H1 (cell line): ENCODE measurements at regions not wholly inside any gene's neighbourhood (a gene's known extent, or its start where the extent isn't known, plus 50 kb on each side); places are given as distances from the start of the nearest gene placed in this dataset.

Experiments used
- CTCF ChIA-PET: fragments of 300-600 bp; sonication (Branson Sonifier 250); formaldehyde crosslinking; loops from one replicate; lab custom pipeline; 2021; ENCODE audit not compliant: partially characterized antibody; lab: Charles Lee
- POLR2A ChIA-PET: fragments of 300-600 bp; sonication (Branson Sonifier 250); formaldehyde crosslinking; loops from one replicate; lab custom pipeline; 2021; ENCODE audit warnings: inconsistent platforms; ENCODE audit not compliant: partially characterized antibody; lab: Charles Lee
- DNase-seq, 2 experiments: peaks; one replicate each; pipeline versions ENCODE4 v3.0.0 to v3.0.0-alpha.2; 2010 to 2022; ENCODE audit warnings: low spot score in 2 of 2, low read depth in 1 of 2, mixed read lengths in 1 of 2
- FAIRE-seq: peaks from 2 replicates; lab custom pipeline; 2011; peaks lifted over from hg19 to GRCh38; lab: Jason Lieb, UNC
- H2AFZ ChIP-seq: 2 replicates; pipeline ENCODE4 v1.8.1; 2012; ENCODE audit warnings: low read length, inconsistent platforms
- H2AK5ac ChIP-seq: 2 replicates; pipeline ENCODE4 v1.6.1; 2013; ENCODE audit warnings: low read depth, low read length
- H2BK120ac ChIP-seq: replicated peaks from 2 replicates; pipeline ENCODE3; 2013; ENCODE audit warnings: low read depth, low read length, inconsistent platforms
- H2BK12ac ChIP-seq: 2 replicates; pipeline ENCODE4 v1.6.1; 2013; ENCODE audit warnings: low read depth, low read length
- H2BK15ac ChIP-seq: 2 replicates; pipeline ENCODE4 v1.6.1; 2013; ENCODE audit warnings: low read length
- H2BK20ac ChIP-seq: 2 replicates; pipeline ENCODE4 v1.6.1; 2013; ENCODE audit warnings: low read length
- H2BK5ac ChIP-seq: 2 replicates; pipeline ENCODE4 v1.6.1; 2013; ENCODE audit warnings: low read depth, low read length
- H3K14ac ChIP-seq: 2 replicates; pipeline ENCODE4 v1.6.1; 2013; ENCODE audit warnings: inconsistent platforms; ENCODE audit not compliant: insufficient read length
- H3K18ac ChIP-seq: 2 replicates; pipeline ENCODE4 v1.6.1; 2013; ENCODE audit warnings: low read length; ENCODE audit errors: extremely low read depth
- H3K23ac ChIP-seq: 2 replicates; pipeline ENCODE4 v1.6.1; 2013; ENCODE audit warnings: inconsistent platforms; ENCODE audit not compliant: insufficient read length
- H3K23me2 ChIP-seq: 2 replicates; pipeline ENCODE4 v1.6.1; 2013; ENCODE audit warnings: low read depth, low read length
- H3K27ac ChIP-seq: 2 replicates; pipeline ENCODE4 v1.6.1; 2011; ENCODE audit warnings: low read depth, low read length, inconsistent platforms
- H3K27me3 ChIP-seq, 4 experiments: replicated peaks in 1 of 4; 1 replicate in 1 of 4; 2 replicates in 3 of 4; pipeline versions ENCODE4 v1.6.1 to v1.8.1; 2011 to 2013; ENCODE audit warnings: low read length in 3 of 4, mild to moderate bottlenecking in 3 of 4, inconsistent platforms in 2 of 4, mixed read lengths in 2 of 4, moderate library complexity in 1 of 4; ENCODE audit not compliant: control insufficient read depth in 3 of 4, insufficient read depth in 3 of 4; ENCODE audit errors: extremely low read depth in 1 of 4
- H3K36me3 ChIP-seq, 4 experiments: 2 replicates each; pipeline versions ENCODE4 v1.6.1 to v1.8.1; 2011 to 2013; ENCODE audit warnings: mild to moderate bottlenecking in 4 of 4, low read length in 3 of 4, moderate library complexity in 2 of 4, control low read depth in 1 of 4, inconsistent platforms in 1 of 4; ENCODE audit not compliant: insufficient read depth in 4 of 4, control insufficient read depth in 2 of 4
- H3K4ac ChIP-seq: replicated peaks from 2 replicates; pipeline ENCODE3; 2013; ENCODE audit warnings: low read length, low read depth, mixed read lengths, inconsistent platforms; ENCODE audit not compliant: insufficient read length
- H3K4me1 ChIP-seq, 4 experiments: replicated peaks in 1 of 4; 1 replicate in 1 of 4; 2 replicates in 3 of 4; pipeline versions ENCODE4 v1.6.1 to v1.8.1; 2011 to 2013; ENCODE audit warnings: low read length in 3 of 4, inconsistent platforms in 2 of 4, mixed read lengths in 1 of 4; ENCODE audit not compliant: insufficient read depth in 4 of 4, control insufficient read depth in 3 of 4
- H3K4me2 ChIP-seq, 2 experiments: 2 replicates each; pipeline versions ENCODE4 v1.6.1 to v1.8.1; 2011 to 2013; ENCODE audit warnings: low read depth in 2 of 2, low read length in 2 of 2, control low read depth in 1 of 2, inconsistent platforms in 1 of 2, mild to moderate bottlenecking in 1 of 2; ENCODE audit not compliant: insufficient read depth in 1 of 2
- H3K4me3 ChIP-seq, 4 experiments: fragments of 200-600, 300-600 bp in 1 of 4; sonication (generic), shearing (Covaris generic), sonication (Bioruptor Twin) in 1 of 4; 2 replicates each; pipeline versions ENCODE4 v1.5.1 to v1.8.1; 2011 to 2016; ENCODE audit warnings: low read length in 4 of 4, low read depth in 3 of 4, control low read depth in 2 of 4, inconsistent platforms in 2 of 4, mild to moderate bottlenecking in 2 of 4, mixed read lengths in 1 of 4, moderate library complexity in 1 of 4; ENCODE audit not compliant: insufficient read depth in 2 of 4; ENCODE audit errors: extremely low read depth in 1 of 4
- H3K56ac ChIP-seq: replicated peaks from 2 replicates; pipeline ENCODE3; 2013; ENCODE audit warnings: low read depth, mild to moderate bottlenecking, mixed read lengths, low read length, inconsistent platforms; ENCODE audit not compliant: insufficient read length
- H3K79me1 ChIP-seq: 2 replicates; pipeline ENCODE4 v1.6.1; 2013; ENCODE audit warnings: low read depth, low read length, control low read depth
- H3K79me2 ChIP-seq, 2 experiments: 2 replicates each; pipeline versions ENCODE4 v1.6.1 to v1.8.1; 2012 to 2013; ENCODE audit warnings: low read length in 2 of 2, mild to moderate bottlenecking in 2 of 2, inconsistent platforms in 1 of 2; ENCODE audit not compliant: insufficient read depth in 2 of 2, control insufficient read depth in 1 of 2
- H3K9ac ChIP-seq, 4 experiments: replicated peaks in 1 of 4; 1 replicate in 1 of 4; 2 replicates in 3 of 4; pipeline versions ENCODE4 v1.6.1 to v1.8.1; 2011 to 2013; ENCODE audit warnings: low read depth in 3 of 4, low read length in 3 of 4, control low read depth in 2 of 4, mild to moderate bottlenecking in 2 of 4, moderate library complexity in 2 of 4, inconsistent platforms in 1 of 4; ENCODE audit errors: extremely low read depth in 1 of 4
- H3K9me3 ChIP-seq, 2 experiments: 2 replicates each; pipeline versions ENCODE4 v1.6.1 to v1.8.1; 2012 to 2013; ENCODE audit warnings: mild to moderate bottlenecking in 2 of 2, moderate library complexity in 2 of 2, control low read depth in 1 of 2, inconsistent platforms in 1 of 2, low read depth in 1 of 2, low read length in 1 of 2, mixed read lengths in 1 of 2; ENCODE audit not compliant: insufficient read depth in 2 of 2
- H4K20me1 ChIP-seq, 2 experiments: replicated peaks in 1 of 2; 2 replicates each; pipeline versions ENCODE3 to v1.8.1; 2011 to 2013; ENCODE audit warnings: inconsistent platforms in 2 of 2, low read length in 2 of 2, mild to moderate bottlenecking in 1 of 2; ENCODE audit not compliant: insufficient read depth in 2 of 2, control insufficient read depth in 1 of 2
- H4K5ac ChIP-seq: 2 replicates; pipeline ENCODE4 v1.6.1; 2013; ENCODE audit warnings: low read length, low read depth, mixed read lengths, inconsistent platforms; ENCODE audit not compliant: insufficient read length
- H4K8ac ChIP-seq: 2 replicates; pipeline ENCODE4 v1.8.0; 2013; ENCODE audit warnings: mild to moderate bottlenecking, moderate library complexity, low read length, inconsistent platforms; ENCODE audit not compliant: insufficient read depth; ENCODE audit errors: extremely low read depth
- H4K91ac ChIP-seq: replicated peaks from 2 replicates; pipeline ENCODE3; 2013; ENCODE audit warnings: low read length, mixed read lengths, inconsistent platforms; ENCODE audit not compliant: insufficient read length
- CREB1 ChIP-seq: IDR thresholded peaks from 2 replicates; pipeline ENCODE4 v1.6.1; 2012; ENCODE audit warnings: inconsistent platforms
- EP300 ChIP-seq, 2 experiments: IDR thresholded peaks; 1 replicate in 1 of 2; 2 replicates in 1 of 2; pipeline ENCODE4 v1.6.1; 2011 to 2012; ENCODE audit warnings: low read depth in 2 of 2, low read length in 2 of 2, mild to moderate bottlenecking in 2 of 2, borderline replicate concordance in 1 of 2, inconsistent platforms in 1 of 2, moderate library complexity in 1 of 2
- EZH2 ChIP-seq: fragments of 200-600 bp; sonication (generic); IDR thresholded peaks from 2 replicates; pipeline ENCODE4 v1.7.1; 2012; ENCODE audit warnings: low read depth, mild to moderate bottlenecking, moderate library complexity, low read length, inconsistent platforms; ENCODE audit not compliant: severe bottlenecking
- KDM5A ChIP-seq: fragments of 200-600 bp; IDR thresholded peaks from 2 replicates; pipeline ENCODE4 v1.7.1; 2012; ENCODE audit warnings: mild to moderate bottlenecking, low read length, inconsistent platforms, mixed read lengths
- NANOG ChIP-seq: IDR thresholded peaks from 2 replicates; pipeline ENCODE4 v1.6.1; 2011; ENCODE audit warnings: low read length, low read depth, mild to moderate bottlenecking, inconsistent platforms; ENCODE audit not compliant: insufficient read depth, poor library complexity, severe bottlenecking
- RXRA ChIP-seq: IDR thresholded peaks from 2 replicates; pipeline ENCODE4 v1.6.1; 2011; ENCODE audit warnings: low read depth, mild to moderate bottlenecking, low read length, moderate library complexity; ENCODE audit not compliant: insufficient read depth
- whole genome bisulfite sequencing, 2 experiments: shearing (Covaris generic) in 1 of 2; methylation state at CpG; one replicate each; pipeline versions ENCODE4 v1.1.6 to v1.1.7; 2013 to 2015; ENCODE audit warnings: low lambda C conversion rate in 2 of 2, mixed read lengths in 2 of 2, inconsistent platforms in 1 of 2, low coverage in 1 of 2, missing lambda C conversion rate in 1 of 2; ENCODE audit not compliant: insufficient replicate concordance in 2 of 2, insufficient coverage in 1 of 2, insufficient read length in 1 of 2; ENCODE audit errors: extremely low coverage in 1 of 2, missing lambda C conversion rate in 1 of 2; 5-methylcytosine and 5-hydroxymethylcytosine counted together
- TF ChIP-seq, protein P1 (sequence below): IDR thresholded peaks from 2 replicates; pipeline ENCODE4 v1.6.1; 2012; ENCODE audit warnings: low read length, inconsistent platforms
- TF ChIP-seq, protein P2 (sequence below): IDR thresholded peaks from 2 replicates; pipeline ENCODE4 v1.6.1; 2012; ENCODE audit warnings: inconsistent platforms

DNA sequence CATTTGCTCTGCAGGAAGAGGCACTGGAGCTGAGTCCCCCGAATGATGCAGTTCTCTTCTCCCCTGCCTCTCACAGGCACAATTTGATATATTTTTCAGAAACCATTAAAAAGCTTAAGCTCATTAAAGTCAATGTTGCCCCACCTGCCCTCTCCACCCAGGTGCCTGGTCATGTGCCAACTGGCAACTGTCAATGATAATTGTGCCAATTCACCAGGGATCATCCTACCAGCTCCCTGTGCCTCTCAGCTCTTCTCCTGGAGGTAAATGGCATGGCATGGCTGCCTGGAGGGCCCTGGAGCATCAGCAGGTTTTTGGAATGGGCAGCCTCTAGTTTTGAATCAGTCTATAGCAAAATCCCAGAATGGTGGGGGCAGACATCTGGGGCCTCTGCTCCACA is 279.6 kb upstream of the ID2 start:
- no peak overlapping the region for H2BK20ac ChIP-seq
- H2BK15ac ChIP-seq: no peak overlapping the region
- H3K27me3 ChIP-seq: no peaks in the 10 kb centered on the region
- H4K5ac ChIP-seq: no peak overlapping the region
- no peak overlapping the region for H2BK12ac ChIP-seq
- TF ChIP-seq, protein P1, sequence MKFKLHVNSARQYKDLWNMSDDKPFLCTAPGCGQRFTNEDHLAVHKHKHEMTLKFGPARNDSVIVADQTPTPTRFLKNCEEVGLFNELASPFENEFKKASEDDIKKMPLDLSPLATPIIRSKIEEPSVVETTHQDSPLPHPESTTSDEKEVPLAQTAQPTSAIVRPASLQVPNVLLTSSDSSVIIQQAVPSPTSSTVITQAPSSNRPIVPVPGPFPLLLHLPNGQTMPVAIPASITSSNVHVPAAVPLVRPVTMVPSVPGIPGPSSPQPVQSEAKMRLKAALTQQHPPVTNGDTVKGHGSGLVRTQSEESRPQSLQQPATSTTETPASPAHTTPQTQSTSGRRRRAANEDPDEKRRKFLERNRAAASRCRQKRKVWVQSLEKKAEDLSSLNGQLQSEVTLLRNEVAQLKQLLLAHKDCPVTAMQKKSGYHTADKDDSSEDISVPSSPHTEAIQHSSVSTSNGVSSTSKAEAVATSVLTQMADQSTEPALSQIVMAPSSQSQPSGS: no peak
- no peak for TF ChIP-seq EP300 (IDR thresholded peaks at IDR 0.05; ENCODE audit: borderline replicate concordance in 1 of 2, low read depth in 2 of 2, low read length in 2 of 2)
- no peak for TF ChIP-seq KDM5A
- TF ChIP-seq CREB1: no peak
- TF ChIP-seq, protein P2, sequence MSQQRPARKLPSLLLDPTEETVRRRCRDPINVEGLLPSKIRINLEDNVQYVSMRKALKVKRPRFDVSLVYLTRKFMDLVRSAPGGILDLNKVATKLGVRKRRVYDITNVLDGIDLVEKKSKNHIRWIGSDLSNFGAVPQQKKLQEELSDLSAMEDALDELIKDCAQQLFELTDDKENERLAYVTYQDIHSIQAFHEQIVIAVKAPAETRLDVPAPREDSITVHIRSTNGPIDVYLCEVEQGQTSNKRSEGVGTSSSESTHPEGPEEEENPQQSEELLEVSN: no peak
- no peak for TF ChIP-seq EZH2
- TF ChIP-seq NANOG: no peak
- no peak for TF ChIP-seq RXRA
- no peak overlapping the region for H3K23ac ChIP-seq
- 89% methylated on average over 1 of the region's 1 CpG; no CpG with 5 or more reads in 1 of the 2 experiments for WGBS, 2 experiments
- H3K79me1 ChIP-seq: no peaks in the 10 kb centered on the region
- CTCF ChIA-PET: interaction anchor here (0.7 kb wide), 1 partner anchor 16 kb away, joined by 3 read pairs; no protein-coding TSS in a partner anchor
- H4K20me1 ChIP-seq: peaks cover 0 to 3% of the 10 kb centered on the region in 2 experiments
- H3K4ac ChIP-seq: no peak overlapping the region
- H3K9ac ChIP-seq: no peak overlapping the region
- no peak overlapping the region for H3K27ac ChIP-seq
- POLR2A ChIA-PET: no interaction called here
- no peak overlapping the region for H4K91ac ChIP-seq
- H3K18ac ChIP-seq: no peak overlapping the region; the same call in 1 of the 2 replicates
- H3K56ac ChIP-seq: no peak overlapping the region
- no peaks in the 10 kb centered on the region; the same call in 1 of the 2 replicates for H3K23me2 ChIP-seq
- no peaks in the 10 kb centered on the region for H3K4me1 ChIP-seq
- peaks cover 0 to 8% of the 10 kb centered on the region in 2 experiments; a peak in 2 of 4 replicates for H3K9me3 ChIP-seq
- FAIRE-seq (no peak), DNase-seq (no peak)
- no peak overlapping the region for H2AK5ac ChIP-seq
- no peaks in the 10 kb centered on the region for H3K79me2 ChIP-seq
- H2BK5ac ChIP-seq: no peak overlapping the region
- H3K14ac ChIP-seq: no peak overlapping the region
- H3K36me3 ChIP-seq: no peaks in the 10 kb centered on the region
- no peak overlapping the region for H3K4me2 ChIP-seq
- no peak overlapping the region for H3K4me3 ChIP-seq
- H4K8ac ChIP-seq: no peak overlapping the region
- H2AFZ ChIP-seq: no peak overlapping the region
- H2BK120ac ChIP-seq: no peak overlapping the region
